Skin of body (tissue), 1 donor: ENCODE measurements at regions not wholly inside any gene's neighbourhood (a gene's known extent, or its start where the extent isn't known, plus 50 kb on each side); places are given as distances from the start of the nearest gene placed in this dataset.
A peak's percentile ranks its signal among the peaks of the same experiment; 100 is the strongest.

Source experiments
- DNase-seq: peaks from one replicate; lab custom pipeline; 2025; lab: John Stamatoyannopoulos, UW

GRCh38 chr1:82901118-82901517, 1097.8 kb downstream of the TTLL7 start:
- DNase-seq = no peak

DNA sequence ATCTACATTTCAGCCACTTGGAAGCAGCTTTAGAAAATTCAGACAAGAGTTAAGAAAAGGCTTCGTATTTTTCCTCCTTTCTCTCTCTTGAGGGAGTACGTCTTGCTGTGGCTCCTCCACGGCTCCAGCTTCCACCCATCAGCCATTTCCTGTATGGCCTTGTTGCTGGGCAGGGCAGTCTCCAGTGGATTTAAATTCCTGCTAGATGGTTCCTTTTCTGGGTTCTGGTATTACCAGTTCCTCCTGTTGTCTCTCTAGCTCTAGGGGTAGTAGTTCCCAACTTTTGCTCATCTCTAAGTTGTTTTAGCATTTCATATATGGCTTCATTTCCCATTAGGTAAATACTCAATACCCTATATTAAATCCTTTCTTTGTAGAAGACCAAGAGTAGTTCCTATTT, 1098.3 kb downstream of the ADGRL2 start:
- no peak for DNase-seq

GRCh38 chr1:82897549-82897948, 1096.8 kb downstream of the ADGRL2 start:
- no peak for DNase-seq

DNA sequence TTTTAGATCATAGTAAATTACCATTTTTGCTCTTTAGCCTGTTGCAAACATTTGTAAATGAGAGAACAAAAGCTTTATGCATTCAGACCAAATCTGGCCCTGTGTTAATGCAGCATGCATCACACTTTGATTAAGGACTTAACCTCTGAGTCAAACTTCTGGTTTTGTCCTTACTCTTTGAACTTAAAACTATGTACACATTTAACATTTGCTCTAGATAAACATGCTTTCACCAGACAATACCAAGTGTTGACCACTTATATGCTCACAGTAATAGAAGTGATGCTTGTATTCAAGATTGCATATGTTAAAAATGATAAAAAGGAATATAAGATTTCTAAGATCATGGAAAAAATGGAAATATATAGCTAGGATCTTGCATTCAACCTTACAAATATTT, 1095.3 kb downstream of the ADGRL2 start:
- no peak for DNase-seq

DNA sequence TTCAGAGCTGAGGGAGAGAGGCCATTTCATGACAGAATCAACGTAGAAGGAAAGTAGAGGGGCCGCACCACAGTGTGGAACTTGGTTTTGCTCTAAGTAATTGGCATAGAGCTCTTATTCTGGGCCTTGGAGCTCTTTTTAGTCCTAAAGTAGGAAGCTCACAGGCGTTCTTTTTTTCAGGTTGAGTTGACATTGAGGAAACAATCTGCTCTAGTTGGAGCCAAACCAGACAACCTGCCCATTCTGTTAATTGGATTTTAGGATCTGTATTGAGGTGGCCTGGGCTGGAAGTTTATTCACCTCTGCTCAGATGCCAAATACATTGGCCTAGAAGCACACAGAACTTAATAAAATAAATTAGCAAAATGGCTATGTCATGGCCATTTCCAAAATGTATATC, 1093.9 kb downstream of the ADGRL2 start:
- no peak for DNase-seq

DNA sequence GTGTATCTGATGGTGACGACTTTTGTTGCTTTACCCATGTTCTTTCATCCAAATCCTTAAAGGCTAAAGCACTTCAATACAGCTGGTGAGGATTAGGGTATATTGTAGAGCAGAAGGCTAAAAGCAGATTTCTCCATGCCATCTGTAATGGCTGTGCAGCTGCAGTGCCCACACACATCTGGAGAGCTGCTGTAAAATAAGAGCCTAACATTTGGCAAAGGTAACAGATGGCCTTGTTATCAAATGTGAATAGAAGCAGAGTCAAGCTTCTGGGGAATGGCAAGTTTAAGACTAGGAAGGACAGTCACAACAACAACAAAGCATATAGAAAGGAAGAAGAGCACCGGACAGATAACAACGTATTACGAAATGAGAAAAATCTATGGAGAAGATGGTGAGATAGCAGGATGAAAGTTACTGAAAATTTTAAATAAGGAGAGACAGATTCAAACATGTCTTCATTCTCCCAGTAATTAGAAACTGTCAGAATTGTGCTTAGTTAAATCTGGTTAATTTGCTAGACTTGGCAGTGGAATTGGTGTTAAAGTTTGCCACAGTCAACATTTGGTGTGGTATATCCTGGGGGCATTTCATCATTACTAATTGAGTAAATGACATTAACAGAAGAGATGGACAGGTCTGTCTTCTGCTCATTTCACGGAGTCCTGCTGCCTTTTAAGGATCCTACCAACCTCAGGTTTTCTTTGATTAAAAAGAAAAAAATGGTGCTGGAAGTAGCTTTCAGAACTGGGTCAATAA, 1093.2 kb downstream of the ADGRL2 start:
- DNase-seq = peak; percentile 4

GRCh38 chr1:82880506-82880905, 1079.8 kb downstream of the ADGRL2 start:
- no peak for DNase-seq

GRCh38 chr1:82879701-82880305, 1079.1 kb downstream of the ADGRL2 start:
- DNase-seq = peak; percentile 97

DNA sequence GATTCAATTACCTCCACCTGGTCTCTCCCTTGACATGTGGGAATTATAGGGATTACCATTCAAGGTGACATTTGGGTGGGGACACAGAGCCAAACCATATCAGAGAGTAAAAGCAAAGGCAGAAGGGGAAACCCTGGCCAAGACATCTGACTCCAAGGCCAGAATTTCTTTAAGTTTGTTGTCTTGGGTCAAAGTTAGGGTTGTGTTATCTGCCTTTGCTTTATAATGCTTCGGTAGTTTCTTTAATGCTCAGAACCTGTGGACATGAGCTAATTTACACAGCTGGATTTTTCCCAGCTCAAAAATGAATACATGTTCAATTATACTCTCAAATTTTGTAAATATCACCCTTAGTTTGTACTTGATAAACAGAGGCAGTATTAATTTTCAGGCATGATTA, 1074.4 kb downstream of the ADGRL2 start:
- DNase-seq = no peak

DNA sequence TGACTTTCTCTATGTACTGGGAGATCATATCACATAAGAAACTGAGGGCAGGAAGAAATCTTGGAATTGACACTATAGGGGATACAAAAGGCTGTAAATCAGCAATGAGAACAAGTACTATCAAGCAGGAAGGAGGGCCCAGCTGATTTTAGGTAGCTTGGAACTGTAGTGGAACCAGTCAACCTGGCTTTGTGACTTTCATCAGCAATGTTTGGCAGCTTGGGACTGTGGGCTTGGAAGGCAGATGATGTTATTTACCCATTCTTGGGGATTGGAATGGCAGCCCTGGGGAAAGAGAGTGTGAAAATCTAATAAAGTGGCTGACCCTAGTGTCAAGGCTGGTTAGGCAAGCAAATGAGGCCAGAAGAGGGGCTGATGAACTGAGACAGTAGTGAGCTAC, 1073.3 kb downstream of the ADGRL2 start:
- no peak for DNase-seq

DNA sequence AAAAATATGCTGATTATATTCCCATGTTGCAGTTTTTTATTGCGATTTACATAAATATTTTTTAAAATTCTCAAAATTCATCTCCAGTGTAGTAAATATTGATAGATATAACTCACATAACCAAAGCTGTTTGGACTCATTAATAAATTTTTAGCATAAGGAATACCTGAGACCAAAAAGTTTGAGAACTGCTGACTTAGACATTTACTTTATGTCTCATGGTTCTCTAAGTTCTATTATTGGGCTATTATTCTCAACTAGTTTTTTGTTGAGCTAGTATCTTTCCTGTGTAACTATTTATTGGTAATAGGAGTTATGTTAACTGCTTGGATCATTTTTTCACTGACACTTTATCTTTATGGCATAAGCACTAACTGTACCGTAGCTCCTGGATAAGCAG, 1069.6 kb downstream of the ADGRL2 start:
- DNase-seq = no peak

GRCh38 chr1:82867781-82868180, 1067.0 kb downstream of the ADGRL2 start:
- no peak for DNase-seq

DNA sequence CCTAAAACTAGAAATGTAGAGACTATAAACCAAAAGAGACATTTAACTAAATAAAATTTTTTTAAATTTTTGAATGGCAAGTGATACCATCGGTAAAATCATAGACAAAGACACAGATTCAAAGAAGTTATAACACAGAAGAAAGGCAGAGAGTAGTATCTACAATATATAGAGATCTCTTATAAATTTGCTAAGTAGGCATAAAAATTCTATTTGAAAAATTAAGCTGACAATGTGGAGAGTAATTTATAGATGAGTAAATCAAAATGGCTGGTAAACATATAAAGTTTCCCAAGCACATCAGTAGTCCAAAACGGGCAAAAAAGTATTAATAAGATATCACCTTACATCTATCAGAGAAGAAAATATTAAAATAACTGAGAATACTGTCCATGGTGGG, 1061.0 kb downstream of the ADGRL2 start:
- DNase-seq = no peak

GRCh38 chr1:82858031-82858430, 1057.3 kb downstream of the ADGRL2 start:
- DNase-seq = no peak

- no peak for DNase-seq
Measured at GRCh38 chr1:82849460-82849859, 1048.7 kb downstream of the ADGRL2 start.

DNA sequence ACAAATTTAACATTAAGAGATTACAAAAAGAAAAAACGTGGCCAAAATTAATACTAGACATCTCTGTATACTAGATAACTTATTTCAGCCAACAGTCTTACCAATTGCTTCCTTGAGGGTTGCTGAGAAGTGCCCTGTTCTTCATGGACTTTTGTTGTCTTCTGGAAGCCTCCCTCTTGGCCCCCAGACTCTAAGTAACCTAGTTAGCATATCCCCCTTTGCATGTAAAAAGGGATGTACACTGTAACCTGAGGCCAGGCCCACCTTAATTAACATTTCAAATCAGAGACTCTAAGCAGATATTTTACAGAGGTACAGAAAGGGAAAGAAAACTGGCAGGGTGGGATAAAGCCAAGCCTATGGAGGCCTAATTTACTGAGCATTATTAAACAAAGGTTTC, 1047.3 kb downstream of the ADGRL2 start:
- no peak for DNase-seq

- DNase-seq = no peak
Measured at GRCh38 chr1:82845866-82846265, 1045.1 kb downstream of the ADGRL2 start.

- peak; percentile 51 for DNase-seq
Measured at GRCh38 chr1:82844911-82845827, 1044.4 kb downstream of the ADGRL2 start.

GRCh38 chr1:82844447-82844846, 1043.7 kb downstream of the ADGRL2 start:
- DNase-seq = no peak

DNA sequence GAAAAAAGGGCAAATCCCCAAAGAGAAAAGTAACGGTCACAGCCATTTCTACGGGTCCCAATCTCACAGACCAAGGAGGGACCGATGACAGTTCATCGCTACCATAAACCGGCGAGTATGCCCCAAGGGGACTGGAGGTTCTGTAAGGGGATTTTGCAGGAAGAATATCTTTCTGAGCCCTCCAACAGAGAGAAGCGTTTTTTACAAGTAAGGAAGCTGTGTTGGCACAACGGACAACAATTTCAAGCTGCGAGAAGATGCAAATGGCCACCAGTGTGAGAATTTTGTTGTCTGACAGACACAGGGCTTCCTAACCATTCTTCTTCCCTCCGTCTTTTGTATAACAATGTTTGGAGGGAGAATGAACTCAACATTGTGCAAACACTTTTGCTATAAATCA, 1043.1 kb downstream of the ADGRL2 start:
- no peak for DNase-seq

DNA sequence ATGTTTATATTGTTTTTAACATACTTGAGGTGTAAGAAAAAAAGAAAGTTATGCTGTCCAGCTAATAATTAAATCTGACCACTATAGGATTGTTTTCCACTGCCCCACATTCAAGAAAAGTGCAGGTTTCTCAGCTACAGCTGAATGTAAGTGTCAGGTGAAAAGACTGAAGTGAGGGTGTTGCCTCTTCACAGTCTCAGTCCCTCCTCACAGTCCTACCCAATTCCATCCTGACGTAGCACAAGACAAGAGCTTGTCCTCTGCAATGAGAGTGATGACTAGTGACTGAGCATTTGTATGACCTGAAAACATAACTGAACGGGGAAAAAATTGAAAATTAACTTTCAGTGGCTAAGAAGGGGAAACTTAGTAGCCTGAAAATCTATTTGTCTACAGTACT, 1039.5 kb downstream of the ADGRL2 start:
- DNase-seq = no peak

DNA sequence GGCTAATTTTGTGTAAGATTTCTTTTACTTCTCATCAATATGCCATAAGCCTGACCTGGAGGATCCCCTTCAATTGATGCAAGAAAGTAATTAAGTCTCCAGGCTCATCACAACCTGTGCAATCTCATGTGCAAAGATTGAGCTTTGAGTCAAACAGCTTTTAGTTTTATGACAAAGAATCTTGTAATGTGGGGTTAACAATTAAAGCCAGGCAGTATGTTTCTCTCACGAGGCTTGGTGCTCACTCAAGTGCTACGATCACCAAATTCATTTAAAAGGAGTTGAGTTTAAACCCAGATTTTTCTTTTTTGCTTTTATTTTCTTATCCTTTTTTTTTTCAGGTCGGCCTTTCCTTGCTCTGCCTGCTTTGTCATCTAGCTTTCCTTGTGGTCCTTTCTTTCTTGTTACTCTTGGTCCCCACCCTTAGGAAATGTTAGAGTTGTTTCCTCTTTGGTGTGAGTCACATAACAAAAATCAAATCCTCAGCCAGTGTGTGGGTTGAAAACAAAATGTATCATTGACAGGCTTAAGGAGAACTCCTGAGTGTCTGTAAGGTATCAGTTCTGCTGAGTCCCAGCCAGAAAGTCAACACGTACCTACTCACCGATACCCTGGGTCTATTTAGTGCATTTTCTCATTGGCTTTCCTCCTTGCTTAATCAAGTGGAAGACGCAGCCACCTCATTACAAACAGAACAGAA, 1037.2 kb downstream of the ADGRL2 start:
- peak; percentile 47 for DNase-seq
